H1 (cell line): ENCODE measurements at regions not wholly inside any gene's neighbourhood (a gene's known extent, or its start where the extent isn't known, plus 50 kb on each side); places are given as distances from the start of the nearest gene placed in this dataset.

Source experiments
- HDAC2 ChIP-seq, 2 experiments: fragments of 300-600 bp in 1 of 2; sonication (generic) in 1 of 2; IDR thresholded peaks; 2 replicates each; pipeline ENCODE4 v1.6.1; 2011 to 2012; ENCODE audit warnings: low read depth in 2 of 2, low read length in 2 of 2, mild to moderate bottlenecking in 2 of 2, moderate library complexity in 2 of 2, borderline replicate concordance in 1 of 2, inconsistent platforms in 1 of 2
- SAP30 ChIP-seq: fragments of 300-600 bp; sonication (generic); IDR thresholded peaks from 2 replicates; pipeline ENCODE4 v1.7.1; 2012; ENCODE audit warnings: low read length, moderate library complexity, mild to moderate bottlenecking, inconsistent platforms; ENCODE audit not compliant: insufficient read depth, insufficient replicate concordance
- TF ChIP-seq, protein P1 (sequence below): IDR thresholded peaks from 2 replicates; pipeline ENCODE4 v1.6.1; 2011; ENCODE audit warnings: low read depth, mild to moderate bottlenecking, low read length; ENCODE audit not compliant: insufficient read depth

DNA sequence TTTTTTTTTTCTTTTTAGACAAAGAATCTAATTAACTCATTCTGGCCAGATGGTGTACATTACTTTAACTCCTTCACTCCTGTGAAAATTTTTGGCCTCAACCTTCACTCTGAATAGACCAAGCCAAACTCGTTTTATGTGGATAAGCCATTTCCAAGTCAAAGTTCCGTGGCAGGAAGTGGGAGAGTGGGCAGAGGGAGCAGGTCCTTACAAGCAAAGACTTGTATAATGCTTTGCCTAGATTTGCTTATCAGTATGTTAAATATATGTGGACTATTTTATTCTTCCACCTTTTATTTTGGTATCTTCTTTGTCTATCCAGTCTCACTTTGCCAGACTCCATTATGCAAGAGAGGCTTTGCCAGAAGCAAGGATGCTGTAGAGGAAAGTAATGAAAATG, 178.1 kb upstream of the TNP1 start (continued):
- TF ChIP-seq HDAC2 (IDR thresholded peaks at IDR 0.05; ENCODE audit: borderline replicate concordance in 1 of 2, low read depth in 2 of 2, low read length in 2 of 2) (no peak), SAP30 (no peak)
- TF ChIP-seq, protein P1, sequence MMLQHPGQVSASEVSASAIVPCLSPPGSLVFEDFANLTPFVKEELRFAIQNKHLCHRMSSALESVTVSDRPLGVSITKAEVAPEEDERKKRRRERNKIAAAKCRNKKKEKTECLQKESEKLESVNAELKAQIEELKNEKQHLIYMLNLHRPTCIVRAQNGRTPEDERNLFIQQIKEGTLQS, result no peak
